ENCODE measurements at regions not wholly inside any gene's neighbourhood (a gene's known extent, or its start where the extent isn't known, plus 50 kb on each side); places are given as distances from the start of the nearest gene placed in this dataset.

DNA sequence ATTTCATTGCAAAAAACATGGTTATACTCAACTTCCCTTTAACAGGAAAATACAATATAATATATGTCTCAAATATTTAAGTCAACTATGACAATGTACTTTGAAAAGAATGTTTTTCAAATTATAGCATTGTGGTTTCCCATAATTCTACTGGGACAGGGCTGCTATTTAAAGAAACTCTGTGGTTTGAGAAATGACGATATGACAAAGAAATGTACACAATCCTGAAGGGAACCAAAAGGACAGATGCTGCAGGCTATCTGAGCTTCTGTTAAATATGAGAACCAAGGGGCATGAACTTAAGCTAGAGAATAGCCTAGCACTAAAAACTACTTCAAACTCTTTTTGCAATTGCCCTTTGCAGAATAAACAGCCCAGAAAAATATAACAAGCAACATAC, 415.9 kb downstream of the GRB14 start:
- TF ChIP-seq, protein P1, sequence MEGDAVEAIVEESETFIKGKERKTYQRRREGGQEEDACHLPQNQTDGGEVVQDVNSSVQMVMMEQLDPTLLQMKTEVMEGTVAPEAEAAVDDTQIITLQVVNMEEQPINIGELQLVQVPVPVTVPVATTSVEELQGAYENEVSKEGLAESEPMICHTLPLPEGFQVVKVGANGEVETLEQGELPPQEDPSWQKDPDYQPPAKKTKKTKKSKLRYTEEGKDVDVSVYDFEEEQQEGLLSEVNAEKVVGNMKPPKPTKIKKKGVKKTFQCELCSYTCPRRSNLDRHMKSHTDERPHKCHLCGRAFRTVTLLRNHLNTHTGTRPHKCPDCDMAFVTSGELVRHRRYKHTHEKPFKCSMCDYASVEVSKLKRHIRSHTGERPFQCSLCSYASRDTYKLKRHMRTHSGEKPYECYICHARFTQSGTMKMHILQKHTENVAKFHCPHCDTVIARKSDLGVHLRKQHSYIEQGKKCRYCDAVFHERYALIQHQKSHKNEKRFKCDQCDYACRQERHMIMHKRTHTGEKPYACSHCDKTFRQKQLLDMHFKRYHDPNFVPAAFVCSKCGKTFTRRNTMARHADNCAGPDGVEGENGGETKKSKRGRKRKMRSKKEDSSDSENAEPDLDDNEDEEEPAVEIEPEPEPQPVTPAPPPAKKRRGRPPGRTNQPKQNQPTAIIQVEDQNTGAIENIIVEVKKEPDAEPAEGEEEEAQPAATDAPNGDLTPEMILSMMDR (IDR thresholded peaks at IDR 0.05; ENCODE audit: low read depth, low read length): no peak
- no peak for TF ChIP-seq EZH2phosphoT487 (IDR thresholded peaks at IDR 0.05; ENCODE audit: low read depth)
